Activated naive CD8-positive, alpha-beta T cell treated with anti-CD3 and anti-CD28 coated beads, Interleukin-2, amount 10 ng/mL, durations not matched to agents 7 days and 5 days (primary cell): ENCODE measurements at regions not wholly inside any gene's neighbourhood (a gene's known extent, or its start where the extent isn't known, plus 50 kb on each side); places are given as distances from the start of the nearest gene placed in this dataset.
A peak's percentile ranks its signal among the peaks of the same experiment; 100 is the strongest.
"Not testable (repeated sequence)": the region's sequence is repeated elsewhere in the genome, so short reads cannot be mapped to it uniquely, and the experiment has no call there.

ENCODE experiments used
- ATAC-seq: fragments of 150-1000 bp; cut with Tn5 transposase; one replicate; pipeline ENCODE4 v1.10.0; 2021; ENCODE audit warnings: low read depth, moderate library complexity
- POLR2A ChIA-PET: fragments of 350-600 bp; sonication (Branson Sonifier 250); formaldehyde crosslinking; loops from one replicate; lab custom pipeline; 2021; ENCODE audit warnings: antibody characterized with exemption; lab: Charles Lee
- DNase-seq: peaks from one replicate; pipeline ENCODE4 v3.0.0; 2021
- H3K27ac Mint-ChIP-seq: one replicate; pipeline ENCODE4 v1.8.0; 2022; ENCODE audit warnings: mild to moderate bottlenecking, mixed read lengths
- H3K27me3 Mint-ChIP-seq: one replicate; pipeline ENCODE4 v1.8.0; 2022; ENCODE audit warnings: mild to moderate bottlenecking, moderate library complexity, mixed read lengths
- H3K36me3 Mint-ChIP-seq: one replicate; pipeline ENCODE4 v1.8.0; 2021; ENCODE audit warnings: mild to moderate bottlenecking, mixed read lengths
- H3K4me1 Mint-ChIP-seq: one replicate; pipeline ENCODE4 v1.8.0; 2021; ENCODE audit warnings: mixed read lengths
- H3K4me3 Mint-ChIP-seq: one replicate; pipeline ENCODE4 v1.8.0; 2022; ENCODE audit warnings: mild to moderate bottlenecking, moderate library complexity, mixed read lengths
- H3K9me3 Mint-ChIP-seq: one replicate; pipeline ENCODE4 v1.8.0; 2021; ENCODE audit warnings: mixed read lengths

DNA sequence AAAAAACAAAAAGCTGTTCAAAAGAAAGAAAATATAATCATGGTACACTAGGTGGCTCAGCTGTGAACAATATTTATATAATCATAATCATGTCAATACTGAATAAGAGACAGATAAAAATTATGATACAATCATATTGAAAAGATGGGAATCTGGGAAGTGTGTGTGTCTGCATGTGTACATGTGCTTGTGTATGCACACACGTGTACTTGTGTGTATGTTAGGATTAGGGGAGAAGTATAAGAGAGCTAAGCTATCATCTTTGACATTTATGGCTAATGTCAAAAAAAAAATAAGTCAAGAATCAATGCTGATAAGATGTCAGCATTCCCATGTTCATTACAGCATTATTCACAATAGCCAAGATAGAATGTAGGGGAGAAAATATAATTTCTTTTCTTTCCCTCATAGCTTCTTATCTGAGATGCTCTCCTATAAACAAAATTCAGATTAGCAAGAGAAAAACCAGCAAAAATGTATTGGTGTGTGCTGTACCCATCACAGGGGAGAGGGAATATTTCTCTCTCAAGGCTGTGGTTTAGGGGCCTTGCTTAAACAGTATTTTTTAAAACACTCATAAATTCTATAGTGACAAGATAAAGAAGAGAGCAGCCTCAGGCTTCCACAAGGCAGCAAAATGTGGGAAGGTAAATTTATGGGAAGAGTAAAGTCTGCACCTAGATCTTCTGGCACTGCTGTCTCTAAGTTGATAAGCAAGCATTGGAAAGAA, 63.4 kb upstream of the ITGA11 start:
- Mint-ChIP-seq H3K27me3 (peaks cover 34% of the 10 kb centered on the region), H3K4me3 (no peak overlapping the region), H3K36me3 (peaks cover 1% of the 10 kb centered on the region), H3K4me1 (no peaks in the 10 kb centered on the region), H3K27ac (no peak overlapping the region), H3K9me3 (no peaks in the 10 kb centered on the region)
- POLR2A ChIA-PET = no interaction called here
- ATAC-seq = no peak
- no peak for DNase-seq

DNA sequence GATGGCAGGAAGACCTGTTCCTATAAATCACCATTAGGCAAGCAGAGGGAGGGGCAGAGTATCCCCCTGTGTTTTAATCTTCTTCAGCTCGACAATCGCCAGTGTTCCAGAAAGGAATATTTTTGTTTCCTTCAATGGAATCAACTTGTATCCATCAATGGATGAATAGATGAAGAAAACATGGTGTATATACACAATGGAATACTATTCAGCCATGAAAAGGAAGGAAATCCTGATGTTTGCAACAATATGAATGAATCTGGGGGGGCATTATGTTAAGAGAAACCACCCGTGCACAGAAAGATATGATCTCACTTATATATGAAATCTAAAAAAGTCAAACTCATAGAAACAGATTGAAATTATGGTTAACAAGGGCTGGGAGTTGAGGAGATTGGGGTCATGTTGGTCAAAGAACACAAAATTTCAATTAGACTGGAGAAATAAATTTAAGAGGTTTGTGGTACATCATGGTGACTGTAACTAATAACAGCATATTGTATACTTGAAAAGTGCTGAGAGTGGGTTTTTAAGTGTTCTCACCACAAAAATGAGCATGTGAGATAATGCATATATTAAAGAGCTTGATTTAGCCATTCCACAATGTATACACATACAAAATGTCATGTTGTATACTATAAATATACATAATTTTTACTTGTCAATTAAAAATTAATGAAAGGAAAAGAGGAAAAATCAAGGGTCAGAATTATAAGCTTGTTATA, 64.2 kb upstream of the ITGA11 start:
- Mint-ChIP-seq H3K4me3 (no peak overlapping the region), H3K9me3 (no peaks in the 10 kb centered on the region), H3K36me3 (peaks cover 1% of the 10 kb centered on the region), H3K4me1 (no peaks in the 10 kb centered on the region), H3K27me3 (peaks cover 30% of the 10 kb centered on the region), H3K27ac (no peak overlapping the region)
- POLR2A ChIA-PET = no interaction called here
- no peak for DNase-seq
- ATAC-seq = no peak

DNA sequence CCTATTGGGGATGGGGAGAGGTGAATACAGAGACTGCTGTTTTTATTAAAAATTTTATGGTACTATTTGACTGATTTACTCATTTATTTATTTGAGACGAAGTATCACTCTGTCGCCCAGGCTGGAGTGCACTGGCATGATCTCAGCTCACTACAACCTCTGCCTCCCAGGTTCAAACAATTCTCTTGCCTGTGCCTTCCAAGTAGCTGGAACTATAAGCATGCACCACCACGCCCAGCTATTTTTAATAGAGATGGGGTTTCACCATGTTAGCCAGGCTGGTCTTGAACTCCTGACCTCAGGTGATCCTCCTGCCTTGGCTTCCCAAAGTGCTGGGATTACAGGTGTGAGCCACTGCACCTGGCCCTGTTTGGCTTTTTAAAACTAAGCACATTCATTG, 64.8 kb upstream of the ITGA11 start:
- POLR2A ChIA-PET, ATAC-seq: not testable (repeated sequence)
- peaks cover 25% of the 10 kb centered on the region for H3K27me3 Mint-ChIP-seq

DNA sequence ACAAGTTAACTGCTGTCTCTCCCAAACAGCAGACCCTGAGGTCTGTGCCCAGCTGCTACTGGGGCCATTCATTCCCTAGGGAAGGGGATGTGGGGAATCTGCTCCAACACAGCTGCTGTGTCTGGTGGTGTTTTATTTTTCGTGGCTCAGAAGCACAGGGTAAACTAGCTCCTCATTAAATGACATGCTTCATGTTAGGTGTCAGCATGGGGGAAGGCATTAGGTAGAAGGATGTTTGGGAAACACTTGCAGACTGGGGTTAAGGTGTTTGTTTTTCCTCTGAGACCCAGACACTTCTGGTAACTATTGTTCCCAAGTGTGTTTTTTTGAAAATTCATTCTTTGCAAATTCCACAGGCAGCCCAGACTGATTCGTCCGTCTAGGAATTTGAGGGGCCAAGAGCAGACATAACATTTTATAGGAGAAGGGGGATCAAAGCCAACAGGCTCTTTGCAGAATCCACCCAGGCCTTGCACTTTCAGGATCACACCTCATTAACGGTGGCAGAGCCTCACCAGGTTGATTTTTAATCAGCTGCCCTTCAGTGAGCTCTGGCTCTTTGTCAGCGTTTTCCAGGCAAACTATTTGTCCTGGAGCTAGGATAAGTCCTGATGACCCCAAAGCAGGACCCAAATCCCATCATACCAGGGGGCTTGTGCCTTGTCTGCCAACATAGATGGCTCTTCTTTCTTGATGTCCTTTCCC, 65.4 kb upstream of the ITGA11 start:
- peaks cover 23% of the 10 kb centered on the region for H3K27me3 Mint-ChIP-seq
- DNase-seq (no peak), ATAC-seq (no peak)
- no peaks in the 10 kb centered on the region for H3K4me1 Mint-ChIP-seq
- POLR2A ChIA-PET = no interaction called here
- H3K36me3 Mint-ChIP-seq = peaks cover 1% of the 10 kb centered on the region
- no peak overlapping the region for H3K27ac Mint-ChIP-seq
- H3K4me3 Mint-ChIP-seq = no peak overlapping the region
- H3K9me3 Mint-ChIP-seq = no peaks in the 10 kb centered on the region

More for the DNA sequence above, 64.8 kb upstream of the ITGA11 start:
- DNase-seq, H3K9me3 Mint-ChIP-seq, H3K4me1 Mint-ChIP-seq, H3K27ac Mint-ChIP-seq, H3K4me3 Mint-ChIP-seq, H3K36me3 Mint-ChIP-seq: not testable (repeated sequence)

DNA sequence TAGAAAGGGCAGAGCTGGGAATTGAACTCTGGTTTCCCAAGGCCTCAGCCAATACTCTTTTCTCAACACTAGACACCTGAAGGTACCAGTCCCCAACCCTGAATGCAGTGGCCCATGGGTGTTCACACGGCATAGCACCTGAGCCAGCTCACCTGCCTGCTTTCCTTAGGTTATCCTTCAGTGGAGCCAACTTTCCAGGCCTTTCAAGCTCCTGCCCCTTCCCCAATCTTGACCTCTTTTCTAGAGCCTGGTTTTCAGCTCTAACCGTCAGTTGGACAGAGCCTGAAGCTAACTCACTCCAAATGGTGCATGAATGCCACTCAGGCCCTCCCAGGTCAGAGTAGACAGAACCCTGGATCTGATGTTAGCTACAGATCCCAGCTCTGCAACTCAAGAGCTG, 66.1 kb upstream of the ITGA11 start:
- Mint-ChIP-seq H3K4me3 (no peak overlapping the region), H3K27ac (no peak overlapping the region), H3K36me3 (peaks cover 1% of the 10 kb centered on the region), H3K9me3 (no peaks in the 10 kb centered on the region), H3K4me1 (no peaks in the 10 kb centered on the region), H3K27me3 (peaks cover 23% of the 10 kb centered on the region)
- POLR2A ChIA-PET = no interaction called here
- ATAC-seq (no peak), DNase-seq (no peak)

DNA sequence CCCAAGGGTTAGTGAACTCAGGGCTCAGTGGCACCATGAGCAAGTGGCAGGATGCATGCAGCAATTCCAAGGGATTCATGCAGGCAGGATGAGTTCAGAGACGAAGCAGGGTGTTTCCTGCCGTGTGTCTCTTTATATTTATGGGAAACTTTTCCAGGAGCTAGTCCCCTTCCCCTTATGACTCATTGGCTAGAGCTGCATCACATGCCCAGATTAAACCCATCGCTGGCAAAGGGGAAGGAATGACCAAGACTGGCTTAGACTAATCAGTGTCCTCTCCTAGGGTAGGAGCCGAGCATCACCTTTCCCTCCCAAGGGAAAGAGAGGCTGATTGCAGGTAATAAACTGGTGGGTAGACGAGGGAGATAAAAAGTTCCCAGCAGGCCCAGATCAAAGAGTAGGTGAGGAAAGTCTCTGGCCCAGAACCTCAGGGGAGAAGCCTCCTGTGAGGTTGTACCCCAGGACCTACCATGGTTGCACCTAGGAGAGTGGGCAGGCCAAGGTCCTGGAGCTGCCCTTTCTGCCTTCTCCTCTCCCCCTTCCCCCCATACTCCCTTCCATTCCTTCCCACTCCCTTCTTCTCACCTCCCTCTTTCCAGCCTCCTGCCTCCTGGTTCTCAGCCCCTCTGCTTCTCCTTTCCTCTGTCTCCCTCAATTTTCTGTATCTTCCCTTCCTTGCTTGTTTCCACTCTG, 67.8 kb upstream of the ITGA11 start:
- ATAC-seq (no peak), DNase-seq (no peak)
- Mint-ChIP-seq H3K36me3 (peaks cover 1% of the 10 kb centered on the region), H3K4me1 (peaks cover 5% of the 10 kb centered on the region), H3K27ac (no peak overlapping the region), H3K9me3 (no peaks in the 10 kb centered on the region), H3K4me3 (no peak overlapping the region), H3K27me3 (peaks cover 11% of the 10 kb centered on the region)
- POLR2A ChIA-PET = no interaction called here

DNA sequence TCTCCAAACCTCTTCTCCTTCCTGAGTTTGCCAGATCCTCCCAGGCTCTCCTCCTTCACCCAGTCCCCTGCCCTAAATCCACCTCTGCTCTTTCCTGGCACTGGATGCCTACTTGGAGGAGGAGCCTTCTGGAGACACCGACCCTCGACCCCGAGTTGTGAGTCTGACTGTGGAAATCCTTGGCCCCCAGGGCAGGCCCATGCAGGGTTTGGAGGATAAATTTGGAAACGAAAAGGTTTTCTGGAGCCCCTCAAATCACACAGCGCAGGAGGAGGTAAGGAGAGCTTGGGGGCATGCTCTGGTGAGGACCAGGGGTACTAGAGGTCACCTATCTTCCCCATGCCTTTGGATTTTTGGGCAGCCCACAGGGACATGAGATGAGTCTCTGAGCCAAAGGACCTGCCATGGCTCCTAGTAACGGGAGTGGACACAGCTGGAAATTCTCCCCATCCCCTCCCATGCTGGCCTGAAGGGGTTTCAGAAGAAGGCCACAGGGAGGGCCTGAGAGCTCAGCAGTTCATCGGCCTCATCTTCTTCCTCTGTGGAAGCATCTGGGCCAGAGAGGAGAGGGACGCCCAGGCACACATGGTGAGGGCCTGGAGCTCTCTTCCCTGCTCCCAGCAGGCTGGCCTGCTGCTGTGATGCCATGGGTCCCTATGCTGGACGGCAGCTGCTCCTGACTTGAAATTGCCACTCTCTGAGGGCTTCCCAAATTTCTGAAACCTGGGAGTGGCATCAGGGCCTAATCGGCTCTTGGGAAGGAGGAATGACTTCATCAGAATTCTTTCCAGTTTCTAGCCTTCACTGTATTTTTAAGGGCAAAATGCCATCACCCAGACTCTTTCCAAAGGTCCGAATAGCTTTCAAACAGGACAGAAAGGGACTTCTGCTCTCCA, 68.6 kb upstream of the ITGA11 start:
- Mint-ChIP-seq H3K27ac (no peak overlapping the region), H3K36me3 (no peaks in the 10 kb centered on the region), H3K4me1 (peaks cover 7% of the 10 kb centered on the region), H3K27me3 (peaks cover 8% of the 10 kb centered on the region), H3K4me3 (no peak overlapping the region), H3K9me3 (no peaks in the 10 kb centered on the region)
- POLR2A ChIA-PET = no interaction called here
- ATAC-seq = no peak
- DNase-seq = no peak

DNA sequence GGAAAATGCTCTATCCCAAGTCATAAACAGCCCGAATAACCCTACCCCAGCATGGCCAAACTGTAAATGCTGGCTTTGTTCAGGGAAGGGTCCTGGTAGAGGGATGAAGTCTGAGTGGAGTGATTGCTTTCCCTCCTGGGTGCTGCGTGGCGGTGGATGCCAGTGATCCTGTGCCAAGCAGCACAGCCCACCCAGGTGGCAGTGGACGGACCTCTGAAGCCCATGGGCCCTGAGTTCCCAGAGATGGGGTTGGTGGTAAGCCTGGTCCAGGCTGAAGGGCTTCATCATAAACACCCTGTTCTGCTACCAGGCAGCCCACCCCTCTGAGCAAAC, 69.3 kb upstream of the ITGA11 start:
- POLR2A ChIA-PET = no interaction called here
- no peak for ATAC-seq

DNA sequence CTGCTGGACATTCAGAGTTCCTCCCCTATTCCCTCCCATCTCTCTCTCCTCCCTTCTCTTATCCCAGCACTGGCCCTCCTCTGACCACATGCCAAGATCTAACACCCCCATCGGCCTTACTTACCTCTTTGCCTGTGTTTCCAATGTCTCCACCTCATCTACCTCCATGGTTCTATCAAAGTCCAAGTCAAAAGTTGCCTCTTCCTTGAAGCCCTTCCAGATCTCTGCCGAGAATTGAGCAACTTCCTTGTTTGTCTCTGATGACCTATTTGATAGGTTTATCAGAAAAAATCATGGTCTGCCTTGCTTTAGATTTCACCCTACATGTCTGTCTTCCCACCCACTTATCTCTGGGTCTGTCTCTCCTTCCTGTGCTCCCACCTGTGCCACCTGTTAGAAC, 69.7 kb upstream of the ITGA11 start:
- POLR2A ChIA-PET = no interaction called here
- H3K27ac Mint-ChIP-seq = no peak overlapping the region
- H3K36me3 Mint-ChIP-seq = no peaks in the 10 kb centered on the region
- no peak for ATAC-seq
- DNase-seq = no peak
- no peaks in the 10 kb centered on the region for H3K9me3 Mint-ChIP-seq
- H3K4me3 Mint-ChIP-seq = no peak overlapping the region
- peaks cover 10% of the 10 kb centered on the region for H3K27me3 Mint-ChIP-seq
- H3K4me1 Mint-ChIP-seq = peaks cover 7% of the 10 kb centered on the region

More for the DNA sequence above, 69.3 kb upstream of the ITGA11 start:
- Mint-ChIP-seq H3K36me3 (no peaks in the 10 kb centered on the region), H3K4me3 (no peak overlapping the region), H3K4me1 (peaks cover 7% of the 10 kb centered on the region), H3K27me3 (peaks cover 10% of the 10 kb centered on the region), H3K9me3 (no peaks in the 10 kb centered on the region), H3K27ac (no peak overlapping the region)
- DNase-seq = no peak

DNA sequence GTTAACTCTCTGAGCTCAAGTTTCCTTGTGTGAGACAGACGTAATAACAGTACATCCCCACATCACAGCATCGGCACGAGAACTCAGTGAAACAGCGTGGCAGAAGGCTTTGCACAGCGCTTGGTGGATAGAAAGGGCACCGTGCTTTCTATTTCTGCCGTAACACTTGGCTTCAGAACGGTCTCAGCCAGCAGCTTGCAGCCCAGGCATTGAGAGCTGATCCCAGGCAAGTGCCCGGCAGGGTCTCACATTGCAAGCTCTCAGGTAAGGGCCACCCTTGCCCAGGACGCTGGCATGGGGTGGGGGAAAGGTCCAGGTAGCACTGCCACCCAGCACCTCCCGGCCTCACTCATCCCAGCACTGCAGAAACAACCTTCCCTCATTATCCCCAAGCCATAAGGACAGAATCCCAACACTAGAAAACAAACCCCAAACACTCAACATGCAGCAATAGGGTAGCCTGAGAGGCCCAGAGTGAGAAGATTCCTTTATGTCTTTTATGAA, 70.5 kb upstream of the ITGA11 start:
- H3K27me3 Mint-ChIP-seq = peaks cover 10% of the 10 kb centered on the region

DNA sequence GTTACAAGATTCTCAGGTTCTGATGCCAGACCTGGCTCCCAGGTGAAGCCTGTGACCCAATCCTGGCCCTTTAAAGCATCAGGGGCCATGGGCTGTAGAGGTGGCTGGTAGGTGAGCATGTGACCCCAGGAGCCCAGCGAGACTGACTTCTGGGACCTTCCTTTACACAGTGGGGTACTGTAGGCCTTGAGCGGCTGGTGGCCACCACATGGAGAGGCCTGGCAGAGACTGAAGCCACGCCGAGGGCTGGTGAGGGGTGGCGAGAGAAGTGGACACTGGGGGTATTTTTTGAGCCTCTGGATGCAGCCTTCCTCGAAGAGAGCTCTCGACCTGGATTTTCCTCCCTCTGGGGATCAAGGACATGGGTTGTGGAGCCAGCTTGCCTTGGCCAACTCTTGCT, 71.2 kb upstream of the ITGA11 start:
- Mint-ChIP-seq H3K9me3 (no peaks in the 10 kb centered on the region), H3K4me3 (no peak overlapping the region), H3K27me3 (peaks cover 10% of the 10 kb centered on the region), H3K36me3 (no peaks in the 10 kb centered on the region), H3K4me1 (peaks cover 7% of the 10 kb centered on the region), H3K27ac (peak overlapping the region; percentile 71)
- DNase-seq (no peak), ATAC-seq (no peak)
- POLR2A ChIA-PET = interaction anchor here (0.5 kb wide), 1 partner anchor 1576 kb away, joined by 3 read pairs; no protein-coding TSS in a partner anchor

More for the DNA sequence above, 70.5 kb upstream of the ITGA11 start:
- Mint-ChIP-seq H3K27ac (no peak overlapping the region), H3K4me3 (no peak overlapping the region), H3K36me3 (no peaks in the 10 kb centered on the region), H3K4me1 (peaks cover 7% of the 10 kb centered on the region), H3K9me3 (no peaks in the 10 kb centered on the region)
- no peak for DNase-seq
- POLR2A ChIA-PET = no interaction called here
- ATAC-seq = no peak

DNA sequence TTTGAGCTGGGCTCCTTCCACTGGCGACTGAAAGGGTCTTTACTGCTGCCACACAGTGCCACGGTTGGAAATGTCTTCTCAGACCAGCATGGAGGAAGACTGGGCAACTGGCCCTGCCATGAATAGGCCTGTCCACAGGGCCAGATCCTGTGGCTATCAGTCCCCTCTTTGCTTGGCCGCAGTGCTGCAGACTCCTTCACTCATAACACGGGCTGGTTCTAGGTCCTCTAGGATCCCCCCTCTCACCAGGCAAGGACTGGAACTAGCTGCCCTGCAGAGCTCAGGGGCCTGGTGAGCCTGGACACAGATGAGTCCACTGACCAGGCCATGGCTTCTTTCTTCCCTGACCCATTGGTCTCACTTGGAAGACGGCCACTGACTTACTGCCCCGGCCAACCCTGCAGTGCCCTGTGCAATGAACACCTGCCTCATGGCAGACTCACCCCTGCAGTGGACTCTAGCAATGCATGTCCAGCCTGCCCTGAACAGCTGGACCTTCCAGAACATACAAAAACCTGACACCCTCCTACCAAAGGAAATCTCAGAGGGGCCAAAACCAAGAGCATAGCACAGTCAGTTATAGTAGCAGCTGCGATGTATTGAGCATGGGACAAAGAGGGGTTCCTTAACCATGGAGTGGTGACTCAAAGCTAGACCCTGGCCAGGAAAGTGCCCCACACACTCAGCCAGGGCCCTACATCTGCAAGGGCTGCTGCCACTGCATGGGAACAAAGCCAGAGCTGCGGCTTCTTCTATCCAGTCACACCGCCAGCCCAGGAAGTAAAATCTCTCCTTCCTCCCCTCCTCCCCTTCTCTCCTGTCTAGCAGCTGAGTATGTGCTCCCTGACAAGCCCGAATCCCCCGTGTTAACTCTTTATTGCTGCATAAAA, 72.1 kb upstream of the ITGA11 start:
- H3K4me3 Mint-ChIP-seq = peak overlapping the region; percentile 37
- H3K27ac Mint-ChIP-seq = peak overlapping the region; percentile 50
- no peaks in the 10 kb centered on the region for H3K9me3 Mint-ChIP-seq
- peaks cover 7% of the 10 kb centered on the region for H3K4me1 Mint-ChIP-seq
- peaks cover 12% of the 10 kb centered on the region for H3K27me3 Mint-ChIP-seq
- ATAC-seq (no peak), DNase-seq (no peak)
- H3K36me3 Mint-ChIP-seq = no peaks in the 10 kb centered on the region
- POLR2A ChIA-PET = interaction anchor here (0.5 kb wide), 1 partner anchor 56 kb away, joined by 3 read pairs; no protein-coding TSS in a partner anchor
